ENCODE measurements at regions not wholly inside any gene's neighbourhood (a gene's known extent, or its start where the extent isn't known, plus 50 kb on each side); places are given as distances from the start of the nearest gene placed in this dataset.
A peak's percentile ranks its signal among the peaks of the same experiment; 100 is the strongest.
"Not testable (repeated sequence)": the region's sequence is repeated elsewhere in the genome, so short reads cannot be mapped to it uniquely, and the experiment has no call there.

GRCh38 chr4:149247164-149247563 lies 568.5 kb downstream of the IQCM start:
- Histone ChIP-seq H3K27me3 (no peaks in the 10 kb centered on the region), H3K4me1 (no peaks in the 10 kb centered on the region), H3K27ac (no peak overlapping the region), H3K9me3 (replicated peaks) (no peaks in the 10 kb centered on the region), H3K36me3 (no peaks in the 10 kb centered on the region), H3K4me3 (no peak overlapping the region)
- peak in 1 of 2 experiments; percentile 2 for DNase-seq

DNA sequence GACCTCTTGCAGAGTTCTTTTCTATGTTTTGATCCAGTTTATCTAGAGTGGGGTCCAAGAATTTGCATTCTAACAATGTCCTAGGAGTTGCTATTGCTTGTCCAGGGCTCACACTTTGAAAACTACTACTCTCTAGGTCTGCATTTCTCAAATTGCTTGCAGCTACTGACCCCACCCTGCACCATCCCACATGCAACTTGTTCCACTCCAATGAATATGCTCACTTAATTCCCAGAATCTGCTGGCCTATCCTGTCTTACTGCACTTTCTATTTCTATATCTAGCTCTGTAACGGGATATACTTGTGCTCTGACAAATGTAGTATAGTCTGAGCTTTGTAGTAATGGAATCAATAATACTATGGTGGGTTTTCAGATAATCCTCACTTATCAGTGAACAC lies 570.3 kb downstream of the IQCM start:
- no peak for DNase-seq
- no peaks in the 10 kb centered on the region for H3K4me1 ChIP-seq
- H3K27me3 ChIP-seq: no peaks in the 10 kb centered on the region
- H3K4me3 ChIP-seq: no peak overlapping the region
- H3K9me3 ChIP-seq (replicated peaks): no peaks in the 10 kb centered on the region
- no peak overlapping the region for H3K27ac ChIP-seq
- no peaks in the 10 kb centered on the region for H3K36me3 ChIP-seq

- Histone ChIP-seq H3K27me3 (no peaks in the 10 kb centered on the region), H3K4me1 (no peaks in the 10 kb centered on the region), H3K4me3 (no peak overlapping the region), H3K36me3 (no peaks in the 10 kb centered on the region), H3K9me3 (replicated peaks) (no peaks in the 10 kb centered on the region), H3K27ac (no peak overlapping the region)
- no peak for DNase-seq
Observed at GRCh38 chr4:149238097-149238496, 577.5 kb downstream of the IQCM start.

GRCh38 chr4:149234798-149235197 lies 580.8 kb downstream of the IQCM start:
- no peak overlapping the region for H3K27ac ChIP-seq
- H3K4me1 ChIP-seq: no peaks in the 10 kb centered on the region
- no peaks in the 10 kb centered on the region for H3K36me3 ChIP-seq
- no peak overlapping the region for H3K4me3 ChIP-seq
- no peak for DNase-seq
- H3K27me3 ChIP-seq: no peaks in the 10 kb centered on the region
- no peaks in the 10 kb centered on the region for H3K9me3 ChIP-seq (replicated peaks)

GRCh38 chr4:149223659-149224058 lies 592.0 kb downstream of the IQCM start:
- H3K4me1 ChIP-seq: no peaks in the 10 kb centered on the region
- no peaks in the 10 kb centered on the region for H3K27me3 ChIP-seq
- H3K4me3 ChIP-seq: no peak overlapping the region
- H3K9me3 ChIP-seq (replicated peaks): no peaks in the 10 kb centered on the region
- no peak overlapping the region for H3K27ac ChIP-seq
- no peaks in the 10 kb centered on the region for H3K36me3 ChIP-seq
- no peak for DNase-seq

DNA sequence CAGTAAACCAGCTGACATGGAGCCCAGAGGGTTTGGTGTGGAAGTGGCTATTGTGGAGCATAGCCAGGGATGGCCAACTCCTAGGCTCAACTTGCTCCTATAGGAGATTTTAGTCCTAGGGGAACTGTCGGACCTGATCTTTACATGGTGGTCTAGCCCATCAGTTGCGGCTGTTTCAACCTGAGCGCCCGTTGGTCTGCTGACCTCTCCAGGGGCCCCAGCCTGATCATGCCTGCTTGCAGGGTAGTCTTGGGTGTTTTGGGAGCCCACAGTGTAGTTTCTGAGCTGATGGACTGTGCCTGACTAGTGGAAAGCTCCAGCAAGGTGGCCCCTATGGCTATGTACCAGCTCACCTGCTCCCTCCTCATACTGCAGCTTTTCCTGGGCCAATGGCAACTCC lies 597.0 kb downstream of the IQCM start:
- Histone ChIP-seq H3K4me3 (no peak overlapping the region), H3K27ac (no peak overlapping the region), H3K27me3 (no peaks in the 10 kb centered on the region), H3K36me3 (no peaks in the 10 kb centered on the region), H3K4me1 (no peaks in the 10 kb centered on the region), H3K9me3 (replicated peaks) (no peaks in the 10 kb centered on the region)
- DNase-seq: no peak

DNA sequence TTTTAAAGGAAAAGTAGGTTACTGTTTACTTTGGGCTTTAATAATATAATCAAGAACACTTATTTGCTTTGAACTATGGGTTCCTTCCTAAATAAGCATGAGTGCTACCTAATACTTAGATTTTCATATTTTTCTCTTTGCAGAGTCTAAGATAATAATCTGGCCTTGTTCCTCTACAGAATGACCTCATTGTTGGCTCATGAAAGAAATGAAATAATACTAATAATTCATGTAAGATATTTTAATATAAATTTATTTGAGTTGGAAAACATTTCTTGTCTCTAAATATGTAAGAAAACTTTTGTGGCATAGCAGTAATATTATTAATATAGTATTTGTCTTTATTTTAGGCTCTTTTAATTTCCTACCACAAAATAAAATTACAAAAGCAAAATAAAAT lies 601.3 kb downstream of the IQCM start:
- Histone ChIP-seq H3K27me3 (no peaks in the 10 kb centered on the region), H3K4me3 (no peak overlapping the region), H3K4me1 (no peaks in the 10 kb centered on the region), H3K36me3 (no peaks in the 10 kb centered on the region), H3K9me3 (replicated peaks) (no peaks in the 10 kb centered on the region), H3K27ac (no peak overlapping the region)
- DNase-seq: no peak

GRCh38 chr4:149211876-149212275 lies 603.8 kb downstream of the IQCM start:
- DNase-seq: no peak
- no peaks in the 10 kb centered on the region for H3K4me1 ChIP-seq
- no peak overlapping the region for H3K27ac ChIP-seq
- H3K27me3 ChIP-seq: no peaks in the 10 kb centered on the region
- H3K4me3 ChIP-seq: no peak overlapping the region
- H3K9me3 ChIP-seq (replicated peaks): no peaks in the 10 kb centered on the region
- H3K36me3 ChIP-seq: no peaks in the 10 kb centered on the region

DNA sequence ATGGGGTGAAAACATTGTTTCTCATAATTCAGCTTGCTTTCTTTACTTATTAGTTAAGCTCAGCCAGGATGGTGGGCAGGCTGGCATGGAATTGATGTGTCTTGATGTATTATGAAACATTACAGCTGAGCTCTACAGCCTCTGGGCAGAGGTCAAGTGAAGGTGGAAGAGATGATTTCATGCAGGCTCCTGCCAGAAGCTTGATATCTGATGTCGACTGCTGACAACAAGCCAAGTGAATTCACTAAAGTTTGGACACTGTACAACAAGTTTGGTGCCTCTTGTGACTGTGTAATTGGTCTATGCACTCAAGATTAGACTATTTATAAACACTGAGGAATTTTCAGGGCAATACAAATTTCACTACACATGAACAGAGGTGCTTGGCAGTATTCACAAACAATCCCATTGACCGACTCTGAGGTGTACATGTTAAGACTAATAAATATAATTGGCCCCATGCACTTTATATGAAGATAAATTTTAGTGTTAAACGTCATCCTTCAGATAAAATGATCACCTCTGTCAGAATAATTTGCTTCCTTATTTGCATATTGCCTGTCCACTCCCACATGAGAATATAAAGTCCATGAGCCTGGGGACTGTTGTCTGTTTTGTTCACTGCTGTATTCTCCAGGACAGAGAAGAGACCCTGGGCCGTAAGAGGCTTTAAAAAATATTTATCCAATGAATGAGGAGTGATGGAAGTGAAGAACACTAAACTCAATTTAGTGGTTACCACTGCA lies 612.2 kb downstream of the IQCM start:
- no peak overlapping the region for H3K27ac ChIP-seq
- no peaks in the 10 kb centered on the region for H3K4me1 ChIP-seq
- no peaks in the 10 kb centered on the region for H3K9me3 ChIP-seq (replicated peaks)
- H3K4me3 ChIP-seq: no peak overlapping the region
- no peaks in the 10 kb centered on the region for H3K36me3 ChIP-seq
- DNase-seq: no peak
- no peaks in the 10 kb centered on the region for H3K27me3 ChIP-seq

- H3K4me3 ChIP-seq: no peak overlapping the region
- H3K9me3 ChIP-seq (replicated peaks): no peaks in the 10 kb centered on the region
- no peaks in the 10 kb centered on the region for H3K36me3 ChIP-seq
- no peak for DNase-seq
- no peaks in the 10 kb centered on the region for H3K4me1 ChIP-seq
- no peaks in the 10 kb centered on the region for H3K27me3 ChIP-seq
- H3K27ac ChIP-seq: no peak overlapping the region
Observed at GRCh38 chr4:149202117-149202516, 613.5 kb downstream of the IQCM start.

GRCh38 chr4:149199594-149199993 lies 616.0 kb downstream of the IQCM start:
- Histone ChIP-seq H3K4me3 (no peak overlapping the region), H3K27me3 (no peaks in the 10 kb centered on the region), H3K9me3 (replicated peaks) (no peaks in the 10 kb centered on the region), H3K27ac (no peak overlapping the region), H3K4me1 (no peaks in the 10 kb centered on the region), H3K36me3 (no peaks in the 10 kb centered on the region)
- no peak for DNase-seq

GRCh38 chr4:149194061-149194460 lies 621.6 kb downstream of the IQCM start:
- H3K4me3 ChIP-seq: no peak overlapping the region
- no peaks in the 10 kb centered on the region for H3K36me3 ChIP-seq
- no peaks in the 10 kb centered on the region for H3K9me3 ChIP-seq (replicated peaks)
- DNase-seq: no peak
- no peaks in the 10 kb centered on the region for H3K27me3 ChIP-seq
- H3K27ac ChIP-seq: no peak overlapping the region
- H3K4me1 ChIP-seq: no peaks in the 10 kb centered on the region

- H3K36me3 ChIP-seq: no peaks in the 10 kb centered on the region
- no peaks in the 10 kb centered on the region for H3K9me3 ChIP-seq (replicated peaks)
- no peak for DNase-seq
- H3K4me1 ChIP-seq: no peaks in the 10 kb centered on the region
- no peak overlapping the region for H3K4me3 ChIP-seq
- H3K27ac ChIP-seq: no peak overlapping the region
- H3K27me3 ChIP-seq: no peaks in the 10 kb centered on the region
Observed at GRCh38 chr4:149187726-149188125, 627.9 kb downstream of the IQCM start.

- Histone ChIP-seq H3K36me3 (no peaks in the 10 kb centered on the region), H3K4me1 (no peaks in the 10 kb centered on the region), H3K4me3 (no peak overlapping the region), H3K27me3 (no peaks in the 10 kb centered on the region), H3K9me3 (replicated peaks) (no peaks in the 10 kb centered on the region), H3K27ac (no peak overlapping the region)
- DNase-seq: no peak
Observed at GRCh38 chr4:149183638-149184037, 632.0 kb downstream of the IQCM start.

- DNase-seq, H3K4me1 ChIP-seq: not testable (repeated sequence)
Observed at GRCh38 chr4:149181459-149181858, 634.2 kb downstream of the IQCM start.

DNA sequence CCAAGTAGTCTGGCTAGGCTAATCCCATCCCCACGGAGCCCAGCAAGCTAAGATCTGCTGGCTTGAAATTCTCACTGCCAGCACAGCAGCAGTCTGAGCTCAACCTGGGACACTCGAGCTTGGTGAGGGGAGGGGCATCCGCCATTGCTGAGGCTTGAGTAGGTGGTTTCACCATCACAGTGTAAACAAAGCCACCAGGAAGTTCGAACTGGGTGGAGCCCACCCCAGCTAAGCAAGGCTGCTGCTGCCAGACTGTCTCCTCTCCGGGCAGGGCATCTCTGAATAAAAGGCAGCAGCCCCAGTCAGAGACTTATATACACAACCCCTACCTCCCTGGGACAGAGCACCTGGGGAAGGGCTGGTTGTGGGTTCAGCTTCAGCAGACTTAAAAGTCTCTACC lies 639.6 kb downstream of the IQCM start:
- Histone ChIP-seq H3K27me3 (no peaks in the 10 kb centered on the region), H3K27ac (no peak overlapping the region)

More at GRCh38 chr4:149181459-149181858, 634.2 kb downstream of the IQCM start:
- H3K4me3 ChIP-seq; H3K9me3 ChIP-seq (replicated peaks); H3K27ac ChIP-seq; H3K27me3 ChIP-seq; H3K36me3 ChIP-seq: not testable (repeated sequence)

More for the DNA sequence above, 639.6 kb downstream of the IQCM start:
- peak; percentile 5 to 6 for DNase-seq
- Histone ChIP-seq H3K36me3 (no peaks in the 10 kb centered on the region), H3K4me1 (no peaks in the 10 kb centered on the region), H3K9me3 (replicated peaks) (no peaks in the 10 kb centered on the region), H3K4me3 (no peak overlapping the region; the same call in 1 of the 2 replicates)
